Parathyroid adenoma (tissue), 2 donors: ENCODE measurements at regions not wholly inside any gene's neighbourhood (a gene's known extent, or its start where the extent isn't known, plus 50 kb on each side); places are given as distances from the start of the nearest gene placed in this dataset.

Source experiments
- H2AFZ ChIP-seq: fragments of 300-600 bp; sonication (generic); one replicate; pipeline ENCODE4 v1.7.0; 2017; ENCODE audit warnings: antibody characterized with exemption, mild to moderate bottlenecking
- H3K27ac ChIP-seq: fragments of 300-600 bp; sonication (generic); one replicate; pipeline ENCODE4 v1.7.0; 2017
- H3K27me3 ChIP-seq: fragments of 300-600 bp; sonication (generic); one replicate; pipeline ENCODE4 v1.7.0; 2017; ENCODE audit warnings: low read length; ENCODE audit not compliant: control insufficient read depth, insufficient read depth
- H3K36me3 ChIP-seq: fragments of 300-600 bp; sonication (generic); one replicate; pipeline ENCODE4 v1.7.0; 2017; ENCODE audit warnings: low read length; ENCODE audit not compliant: control insufficient read depth, insufficient read depth
- H3K4me1 ChIP-seq: fragments of 300-600 bp; sonication (generic); one replicate; pipeline ENCODE4 v1.7.0; 2017; ENCODE audit warnings: control low read depth
- H3K4me2 ChIP-seq: fragments of 300-600 bp; sonication (generic); one replicate; pipeline ENCODE4 v1.7.0; 2017; ENCODE audit warnings: low read length
- H3K4me3 ChIP-seq: fragments of 300-600 bp; sonication (generic); one replicate; pipeline ENCODE4 v1.7.0; 2017; ENCODE audit warnings: low read depth, low read length
- H3K79me2 ChIP-seq: fragments of 300-600 bp; sonication (generic); one replicate; pipeline ENCODE4 v1.7.0; 2017; ENCODE audit warnings: control low read depth
- H3K9ac ChIP-seq: fragments of 300-600 bp; sonication (generic); one replicate; pipeline ENCODE4 v1.7.0; 2017; ENCODE audit warnings: mild to moderate bottlenecking
- H3K9me3 ChIP-seq: fragments of 300-600 bp; sonication (generic); one replicate; pipeline ENCODE4 v1.7.0; 2017; ENCODE audit warnings: low read length; ENCODE audit not compliant: control insufficient read depth
- TF ChIP-seq, protein P1 (sequence below): fragments of 300-600 bp; sonication (generic); IDR thresholded peaks from one replicate; pipeline ENCODE4 v1.7.0; 2017; ENCODE audit warnings: antibody characterized with exemption, mild to moderate bottlenecking
- donor health status: primary hyperparathyroidism.

DNA sequence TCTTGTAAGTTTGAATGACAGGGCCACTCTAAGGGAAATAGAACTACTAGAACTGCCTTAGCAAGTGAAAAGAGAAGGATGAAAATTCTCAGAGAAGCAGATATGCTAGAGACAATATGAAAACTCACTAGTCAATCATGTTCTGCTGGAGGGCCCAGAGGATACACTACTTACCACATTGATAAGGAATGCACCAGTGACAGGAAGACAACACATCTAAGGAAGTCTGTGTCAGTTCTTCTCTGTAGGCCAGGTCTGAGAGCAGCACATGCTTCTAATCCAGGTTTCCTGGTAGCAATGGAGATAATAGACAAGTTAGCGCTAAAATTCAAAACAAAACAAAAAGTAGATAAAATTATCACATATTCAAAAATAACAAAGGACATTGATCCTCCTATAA lies 235.2 kb upstream of the AKR1E2 start:
- H3K27ac ChIP-seq, result no peak overlapping the region
- H3K27me3 ChIP-seq, result no peaks in the 10 kb centered on the region
- no peaks in the 10 kb centered on the region for H3K4me1 ChIP-seq
- no peak overlapping the region for H3K4me3 ChIP-seq
- TF ChIP-seq, protein P1, sequence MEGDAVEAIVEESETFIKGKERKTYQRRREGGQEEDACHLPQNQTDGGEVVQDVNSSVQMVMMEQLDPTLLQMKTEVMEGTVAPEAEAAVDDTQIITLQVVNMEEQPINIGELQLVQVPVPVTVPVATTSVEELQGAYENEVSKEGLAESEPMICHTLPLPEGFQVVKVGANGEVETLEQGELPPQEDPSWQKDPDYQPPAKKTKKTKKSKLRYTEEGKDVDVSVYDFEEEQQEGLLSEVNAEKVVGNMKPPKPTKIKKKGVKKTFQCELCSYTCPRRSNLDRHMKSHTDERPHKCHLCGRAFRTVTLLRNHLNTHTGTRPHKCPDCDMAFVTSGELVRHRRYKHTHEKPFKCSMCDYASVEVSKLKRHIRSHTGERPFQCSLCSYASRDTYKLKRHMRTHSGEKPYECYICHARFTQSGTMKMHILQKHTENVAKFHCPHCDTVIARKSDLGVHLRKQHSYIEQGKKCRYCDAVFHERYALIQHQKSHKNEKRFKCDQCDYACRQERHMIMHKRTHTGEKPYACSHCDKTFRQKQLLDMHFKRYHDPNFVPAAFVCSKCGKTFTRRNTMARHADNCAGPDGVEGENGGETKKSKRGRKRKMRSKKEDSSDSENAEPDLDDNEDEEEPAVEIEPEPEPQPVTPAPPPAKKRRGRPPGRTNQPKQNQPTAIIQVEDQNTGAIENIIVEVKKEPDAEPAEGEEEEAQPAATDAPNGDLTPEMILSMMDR, result no peak
- no peak overlapping the region for H3K4me2 ChIP-seq
- H3K79me2 ChIP-seq, result no peaks in the 10 kb centered on the region
- H3K9ac ChIP-seq, result no peak overlapping the region
- H3K36me3 ChIP-seq, result no peaks in the 10 kb centered on the region
- H2AFZ ChIP-seq, result no peak overlapping the region
- H3K9me3 ChIP-seq, result no peaks in the 10 kb centered on the region

DNA sequence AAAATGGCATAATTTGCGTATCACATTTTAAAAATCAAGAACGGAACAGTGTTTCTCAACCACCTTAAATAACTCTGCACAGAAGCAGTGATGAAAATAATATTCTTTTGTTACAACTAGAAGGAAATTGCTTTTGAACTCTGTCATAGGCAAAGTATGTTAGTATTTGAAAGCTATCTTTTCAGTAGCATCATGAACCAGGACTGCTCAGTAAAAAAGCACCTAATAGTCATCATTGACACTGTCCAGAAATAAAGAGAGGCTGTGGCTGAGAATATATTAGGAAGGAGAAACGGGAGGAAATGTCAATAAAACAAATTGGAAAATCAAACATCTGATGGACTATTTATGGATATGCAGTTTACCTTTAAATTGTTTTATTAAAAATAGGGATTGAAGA lies 237.2 kb upstream of the AKR1E2 start:
- no peak overlapping the region for H3K4me3 ChIP-seq
- no peaks in the 10 kb centered on the region for H3K36me3 ChIP-seq
- H3K79me2 ChIP-seq, result no peaks in the 10 kb centered on the region
- H2AFZ ChIP-seq, result no peak overlapping the region
- no peaks in the 10 kb centered on the region for H3K4me1 ChIP-seq
- no peak overlapping the region for H3K27ac ChIP-seq
- H3K27me3 ChIP-seq, result no peaks in the 10 kb centered on the region
- H3K4me2 ChIP-seq, result no peak overlapping the region
- H3K9ac ChIP-seq, result no peak overlapping the region
- TF ChIP-seq, protein P1, result no peak
- no peaks in the 10 kb centered on the region for H3K9me3 ChIP-seq

DNA sequence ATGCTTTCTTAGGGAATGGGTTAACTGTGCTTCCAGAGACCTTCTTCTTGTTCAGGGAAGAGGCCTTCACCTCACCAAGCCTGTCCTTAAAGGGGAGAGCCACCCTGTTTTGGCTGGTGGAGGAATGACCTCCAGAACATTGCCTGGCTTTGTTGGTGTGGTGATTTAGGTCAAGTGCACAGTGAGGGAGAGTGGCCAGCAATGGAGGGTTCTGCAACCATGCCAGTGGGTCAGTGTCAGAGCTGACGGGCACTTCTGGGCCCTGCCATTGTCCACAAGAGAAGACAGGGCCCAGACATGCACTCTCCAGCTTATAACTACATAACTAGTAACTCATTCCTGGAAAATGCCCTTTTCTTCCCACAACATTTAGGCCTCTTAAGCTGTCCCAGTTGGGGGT lies 238.5 kb upstream of the AKR1E2 start:
- H3K27ac ChIP-seq, result no peak overlapping the region
- TF ChIP-seq, protein P1, result no peak

DNA sequence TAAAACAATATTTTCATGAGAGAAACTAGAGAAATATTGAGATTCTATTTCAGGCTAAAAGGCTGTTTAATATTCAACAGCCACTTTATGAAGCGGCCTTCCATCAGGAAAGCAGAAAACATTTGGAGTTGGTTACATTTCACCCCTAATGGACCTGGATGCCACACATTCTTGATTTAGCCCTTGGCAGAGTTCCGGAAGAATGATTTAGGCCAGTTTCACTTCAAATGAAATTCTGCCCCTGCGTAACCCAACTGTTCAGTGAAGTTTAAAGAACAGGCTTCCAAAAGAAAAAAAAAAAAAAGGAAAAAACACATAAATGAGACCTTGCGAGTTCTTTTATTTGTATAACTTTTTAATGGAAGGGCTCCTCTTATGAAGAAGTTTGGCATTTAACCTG lies 239.2 kb upstream of the AKR1E2 start:
- Histone ChIP-seq H3K27ac (no peak overlapping the region), H3K4me1 (no peaks in the 10 kb centered on the region), H3K27me3 (no peaks in the 10 kb centered on the region), H3K36me3 (no peaks in the 10 kb centered on the region), H3K4me2 (no peak overlapping the region), H3K79me2 (no peaks in the 10 kb centered on the region), H3K9me3 (no peaks in the 10 kb centered on the region), H3K9ac (no peak overlapping the region), H3K4me3 (no peak overlapping the region), H2AFZ (no peak overlapping the region)
- TF ChIP-seq, protein P1, result no peak

More for the DNA sequence above, 238.5 kb upstream of the AKR1E2 start:
- no peak overlapping the region for H3K9ac ChIP-seq
- no peaks in the 10 kb centered on the region for H3K27me3 ChIP-seq
- H3K4me3 ChIP-seq, result no peak overlapping the region
- H3K36me3 ChIP-seq, result no peaks in the 10 kb centered on the region
- no peak overlapping the region for H3K4me2 ChIP-seq
- H3K79me2 ChIP-seq, result no peaks in the 10 kb centered on the region
- H3K9me3 ChIP-seq, result no peaks in the 10 kb centered on the region
- no peak overlapping the region for H2AFZ ChIP-seq
- H3K4me1 ChIP-seq, result no peaks in the 10 kb centered on the region

DNA sequence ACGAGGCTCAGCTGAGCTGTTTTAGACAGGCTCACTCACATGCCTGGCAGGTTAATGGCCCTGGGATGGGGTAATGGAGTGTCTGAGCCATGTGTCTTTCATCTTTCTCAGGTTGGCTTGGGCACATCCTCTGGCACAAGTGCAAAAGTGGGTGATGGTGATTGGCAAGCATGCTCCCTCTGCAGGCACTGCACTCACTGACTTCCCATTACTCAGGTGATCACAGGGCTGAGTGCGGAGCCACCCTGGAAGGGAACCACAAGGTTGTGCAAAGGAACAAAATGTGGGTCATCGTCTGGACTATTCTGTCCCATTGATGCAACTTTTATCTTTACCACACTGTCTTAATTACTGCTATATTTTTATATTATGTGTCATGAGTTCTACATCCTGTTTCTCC lies 244.1 kb upstream of the AKR1E2 start:
- Histone ChIP-seq H3K9me3 (no peaks in the 10 kb centered on the region), H3K4me1 (no peaks in the 10 kb centered on the region), H3K4me3 (no peak overlapping the region), H3K79me2 (no peaks in the 10 kb centered on the region), H3K27me3 (no peaks in the 10 kb centered on the region), H3K9ac (no peak overlapping the region), H3K27ac (no peak overlapping the region), H3K4me2 (no peak overlapping the region), H2AFZ (no peak overlapping the region), H3K36me3 (no peaks in the 10 kb centered on the region)
- TF ChIP-seq, protein P1, result no peak
